Activated T-cell treated with anti-CD3 and anti-CD28 coated beads, Interleukin-2, amount 50 U/mL, for 72 hours (primary cell): ENCODE measurements at regions not wholly inside any gene's neighbourhood (a gene's known extent, or its start where the extent isn't known, plus 50 kb on each side); places are given as distances from the start of the nearest gene placed in this dataset.
A peak's percentile ranks its signal among the peaks of the same experiment; 100 is the strongest.

Source experiments
- ATAC-seq, 2 donors: fragments of 150-1000 bp; cut with Tn5 transposase; replicated peaks in 1 of 2; 2 replicates each; pipeline ENCODE4 v1.10.0; 2021; ENCODE audit warnings: moderate library complexity in 2 of 2, mild to moderate bottlenecking in 1 of 2
- DNase-seq, 2 donors: peaks; one replicate each; pipeline ENCODE4 v3.0.0; 2021 to 2022; ENCODE audit warnings: mixed read lengths in 1 of 2
- H3K27ac Mint-ChIP-seq: one replicate; pipeline ENCODE4 v1.8.0; 2022; ENCODE audit warnings: mild to moderate bottlenecking, moderate library complexity, mixed read lengths
- H3K27me3 Mint-ChIP-seq: one replicate; pipeline ENCODE4 v1.8.0; 2022; ENCODE audit warnings: low read depth, mixed read lengths
- H3K36me3 Mint-ChIP-seq, 2 donors: one replicate each; pipeline ENCODE4 v1.8.0; 2022; ENCODE audit warnings: mixed read lengths in 2 of 2, mild to moderate bottlenecking in 1 of 2; ENCODE audit not compliant: insufficient read depth in 2 of 2
- H3K4me1 Mint-ChIP-seq: one replicate; pipeline ENCODE4 v1.8.0; 2022; ENCODE audit warnings: low read depth, mixed read lengths
- H3K4me3 Mint-ChIP-seq, 2 donors: one replicate each; pipeline ENCODE4 v1.8.0; 2022; ENCODE audit warnings: mild to moderate bottlenecking in 2 of 2, mixed read lengths in 2 of 2, moderate library complexity in 2 of 2
- H3K9me3 Mint-ChIP-seq, 2 donors: one replicate each; pipeline ENCODE4 v1.8.0; 2022; ENCODE audit warnings: mixed read lengths in 2 of 2

GRCh38 chr10:43820663-43821062 lies 172.0 kb upstream of the ZNF32 start:
- H3K9me3 Mint-ChIP-seq, result no peaks in the 10 kb centered on the region
- ATAC-seq (no peak), DNase-seq (no peak)
- H3K4me3 Mint-ChIP-seq, result no peak overlapping the region
- H3K36me3 Mint-ChIP-seq, result no peaks in the 10 kb centered on the region
- H3K27ac Mint-ChIP-seq, result no peak overlapping the region
- H3K27me3 Mint-ChIP-seq, result no peaks in the 10 kb centered on the region
- peaks cover 50% of the 10 kb centered on the region for H3K4me1 Mint-ChIP-seq

GRCh38 chr10:43819464-43820230 lies 171.0 kb upstream of the ZNF32 start:
- Mint-ChIP-seq H3K4me3 (no peak overlapping the region), H3K27ac (no peak overlapping the region), H3K36me3 (no peaks in the 10 kb centered on the region), H3K9me3 (no peaks in the 10 kb centered on the region), H3K27me3 (no peaks in the 10 kb centered on the region), H3K4me1 (peaks cover 59% of the 10 kb centered on the region)
- DNase-seq (no peak), ATAC-seq (no peak)

GRCh38 chr10:43818687-43819086 lies 170.0 kb upstream of the ZNF32 start:
- no peak overlapping the region for H3K27ac Mint-ChIP-seq
- no peak overlapping the region for H3K4me3 Mint-ChIP-seq
- H3K4me1 Mint-ChIP-seq, result peaks cover 57% of the 10 kb centered on the region
- no peaks in the 10 kb centered on the region for H3K36me3 Mint-ChIP-seq
- H3K27me3 Mint-ChIP-seq, result no peaks in the 10 kb centered on the region
- no peaks in the 10 kb centered on the region for H3K9me3 Mint-ChIP-seq
- DNase-seq (no peak), ATAC-seq (no peak)

GRCh38 chr10:43817368-43817767 lies 168.7 kb upstream of the ZNF32 start:
- H3K27ac Mint-ChIP-seq, result no peak overlapping the region
- no peaks in the 10 kb centered on the region for H3K36me3 Mint-ChIP-seq

GRCh38 chr10:43816351-43817321 lies 168.0 kb upstream of the ZNF32 start:
- H3K9me3 Mint-ChIP-seq, result no peaks in the 10 kb centered on the region
- H3K36me3 Mint-ChIP-seq, result no peaks in the 10 kb centered on the region
- H3K4me3 Mint-ChIP-seq, result peak overlapping the region; percentile 66 to 77
- peak overlapping the region; percentile 51 for H3K27ac Mint-ChIP-seq
- H3K4me1 Mint-ChIP-seq, result peaks cover 43% of the 10 kb centered on the region
- DNase-seq (peak; percentile 73 to 85), ATAC-seq (peak; percentile 98 to 99)
- H3K27me3 Mint-ChIP-seq, result no peaks in the 10 kb centered on the region

More at GRCh38 chr10:43817368-43817767, 168.7 kb upstream of the ZNF32 start:
- ATAC-seq, result no peak
- H3K4me3 Mint-ChIP-seq, result no peak overlapping the region
- no peaks in the 10 kb centered on the region for H3K27me3 Mint-ChIP-seq
- no peak for DNase-seq
- H3K9me3 Mint-ChIP-seq, result no peaks in the 10 kb centered on the region
- H3K4me1 Mint-ChIP-seq, result peaks cover 44% of the 10 kb centered on the region

DNA sequence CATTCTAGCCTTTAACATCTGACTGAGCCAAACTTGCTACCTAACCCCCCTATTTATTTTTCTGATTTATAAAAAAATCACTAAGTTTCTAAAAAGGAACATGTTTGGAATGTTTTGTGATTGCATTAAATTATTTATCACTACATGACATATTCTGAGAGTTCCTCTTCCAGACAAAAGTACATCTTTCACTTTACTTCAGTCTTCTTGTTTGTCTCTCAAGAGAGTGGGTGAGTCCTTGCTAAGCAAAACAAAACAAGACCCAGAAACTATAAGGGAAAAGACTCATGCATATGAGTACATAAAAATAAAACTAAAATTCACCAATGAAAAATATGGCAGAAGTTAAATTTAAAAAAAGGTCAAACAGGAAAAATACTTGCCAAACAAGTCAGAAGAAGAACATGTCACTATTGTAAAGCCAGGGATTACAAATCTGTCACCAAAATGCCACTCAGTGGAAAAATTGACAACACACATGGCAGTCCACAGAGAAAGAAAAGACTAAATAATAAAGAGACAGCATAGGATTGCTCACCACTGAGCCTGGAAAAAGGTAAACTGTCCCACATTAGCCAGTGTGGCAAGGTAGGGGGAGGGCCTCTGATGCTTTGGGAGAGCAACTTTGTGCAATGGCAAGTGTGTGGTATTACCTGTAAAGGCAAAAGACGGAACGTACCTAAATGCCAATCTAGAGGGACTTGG lies 166.7 kb upstream of the ZNF32 start:
- Mint-ChIP-seq H3K9me3 (no peaks in the 10 kb centered on the region), H3K4me3 (peak overlapping the region; percentile 66 to 77), H3K36me3 (no peaks in the 10 kb centered on the region), H3K27me3 (no peaks in the 10 kb centered on the region), H3K27ac (peak overlapping the region; percentile 76), H3K4me1 (peaks cover 56% of the 10 kb centered on the region)
- DNase-seq, result no peak
- ATAC-seq, result peak in 1 of 2 donors; percentile 24

GRCh38 chr10:43814663-43815062 lies 166.0 kb upstream of the ZNF32 start:
- H3K27me3 Mint-ChIP-seq, result no peaks in the 10 kb centered on the region
- no peaks in the 10 kb centered on the region for H3K9me3 Mint-ChIP-seq
- peaks cover 62% of the 10 kb centered on the region for H3K4me1 Mint-ChIP-seq
- no peak for DNase-seq
- H3K36me3 Mint-ChIP-seq, result no peaks in the 10 kb centered on the region
- H3K4me3 Mint-ChIP-seq, result no peak overlapping the region
- no peak for ATAC-seq
- H3K27ac Mint-ChIP-seq, result no peak overlapping the region

DNA sequence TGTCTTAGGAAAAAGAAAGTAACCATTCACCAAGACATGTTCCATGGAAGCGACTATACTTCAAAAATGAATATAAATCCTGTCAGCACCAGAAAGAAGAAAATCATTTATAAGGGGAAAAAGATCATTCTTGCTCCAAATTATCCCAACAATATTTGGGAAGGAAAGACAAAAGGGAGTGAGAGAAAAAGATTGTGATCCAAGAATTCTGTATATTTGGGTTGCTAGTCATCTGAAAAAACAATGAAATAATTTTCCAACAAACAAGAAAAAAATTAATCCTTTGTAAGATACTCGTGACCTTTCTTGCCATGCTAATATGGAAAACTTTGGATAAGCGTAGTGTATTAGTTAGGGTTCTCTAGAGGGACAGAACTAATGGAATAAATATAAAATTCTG lies 163.2 kb upstream of the ZNF32 start:
- no peak for ATAC-seq
- no peaks in the 10 kb centered on the region for H3K9me3 Mint-ChIP-seq
- peaks cover 57% of the 10 kb centered on the region for H3K4me1 Mint-ChIP-seq
- H3K36me3 Mint-ChIP-seq, result no peaks in the 10 kb centered on the region
- H3K27ac Mint-ChIP-seq, result no peak overlapping the region
- H3K4me3 Mint-ChIP-seq, result no peak overlapping the region
- H3K27me3 Mint-ChIP-seq, result no peaks in the 10 kb centered on the region
- DNase-seq, result no peak

DNA sequence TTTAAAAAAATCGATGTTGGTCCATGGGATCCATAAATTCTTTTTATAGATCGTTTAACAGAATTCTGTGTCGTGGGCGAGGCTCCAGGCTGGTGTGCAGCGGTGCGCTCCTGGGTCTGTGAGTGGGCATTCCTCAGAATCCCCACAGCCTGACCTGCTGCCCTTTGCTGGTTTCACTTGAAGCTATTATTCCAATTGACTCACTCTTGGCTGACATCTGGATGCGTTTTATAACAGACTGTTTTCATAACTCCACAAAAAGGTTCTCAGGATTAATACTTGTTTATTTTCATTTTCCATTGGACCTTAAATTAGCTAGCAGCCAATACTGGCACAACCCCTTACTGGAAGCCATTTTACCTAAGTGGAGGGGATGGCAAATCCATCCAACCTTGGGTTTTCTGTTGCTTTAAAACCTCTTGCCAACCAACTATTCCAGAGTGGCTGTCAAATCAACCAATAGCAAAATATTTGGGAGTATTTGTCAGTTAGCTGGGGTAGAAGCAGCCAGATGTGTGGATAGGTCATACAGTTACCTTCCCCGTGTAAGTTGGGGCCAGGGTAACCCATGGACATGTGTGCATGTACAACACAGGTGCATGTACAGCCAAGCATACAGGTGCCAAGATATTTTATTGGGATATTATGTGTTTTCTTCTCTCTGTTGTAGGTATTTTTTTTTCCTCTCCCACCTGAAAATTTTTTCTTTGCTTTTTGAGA lies 160.7 kb upstream of the ZNF32 start:
- no peaks in the 10 kb centered on the region for H3K27me3 Mint-ChIP-seq
- H3K9me3 Mint-ChIP-seq, result no peaks in the 10 kb centered on the region
- DNase-seq, result no peak
- ATAC-seq, result no peak
- H3K27ac Mint-ChIP-seq, result no peak overlapping the region
- no peak overlapping the region for H3K4me3 Mint-ChIP-seq
- no peaks in the 10 kb centered on the region for H3K36me3 Mint-ChIP-seq
- peaks cover 42% of the 10 kb centered on the region for H3K4me1 Mint-ChIP-seq

- peak; percentile 75 to 79 for ATAC-seq
- H3K9me3 Mint-ChIP-seq, result no peaks in the 10 kb centered on the region
- H3K27me3 Mint-ChIP-seq, result no peaks in the 10 kb centered on the region
- H3K4me3 Mint-ChIP-seq, result peak overlapping the region in 1 of 2 donors; percentile 12
- H3K36me3 Mint-ChIP-seq, result no peaks in the 10 kb centered on the region
- no peak overlapping the region for H3K27ac Mint-ChIP-seq
- DNase-seq, result no peak
- peaks cover 42% of the 10 kb centered on the region for H3K4me1 Mint-ChIP-seq
Measured at GRCh38 chr10:43808136-43808535, 159.5 kb upstream of the ZNF32 start.

GRCh38 chr10:43806831-43807640 lies 158.4 kb upstream of the ZNF32 start:
- H3K4me1 Mint-ChIP-seq, result peaks cover 42% of the 10 kb centered on the region
- H3K4me3 Mint-ChIP-seq, result no peak overlapping the region
- H3K9me3 Mint-ChIP-seq, result no peaks in the 10 kb centered on the region
- no peak overlapping the region for H3K27ac Mint-ChIP-seq
- no peaks in the 10 kb centered on the region for H3K27me3 Mint-ChIP-seq
- DNase-seq (no peak), ATAC-seq (no peak)
- H3K36me3 Mint-ChIP-seq, result no peaks in the 10 kb centered on the region

- ATAC-seq (no peak), DNase-seq (no peak)
- Mint-ChIP-seq H3K36me3 (peaks cover 0 to 2% of the 10 kb centered on the region in 2 donors), H3K9me3 (no peaks in the 10 kb centered on the region), H3K4me3 (no peak overlapping the region), H3K4me1 (peaks cover 26% of the 10 kb centered on the region), H3K27me3 (peaks cover 17% of the 10 kb centered on the region), H3K27ac (no peak overlapping the region)
Measured at GRCh38 chr10:43803791-43804190, 155.1 kb upstream of the ZNF32 start.
